Liver (tissue), 8 donors: ENCODE measurements at regions not wholly inside any gene's neighbourhood (a gene's known extent, or its start where the extent isn't known, plus 50 kb on each side); places are given as distances from the start of the nearest gene placed in this dataset.

Experiments used
- DNase-seq: peaks from one replicate; pipeline ENCODE4 v3.0.0-alpha.2; 2017; ENCODE audit warnings: low spot score
- H3K27ac ChIP-seq, 2 donors: one replicate each; pipeline ENCODE4 v1.7.0; 2013; ENCODE audit warnings: inconsistent platforms in 2 of 2, low read length in 2 of 2, control low read depth in 1 of 2, low read depth in 1 of 2, mild to moderate bottlenecking in 1 of 2
- H3K27me3 ChIP-seq, 4 donors: one replicate each; pipeline versions ENCODE4 v1.6.1 to v1.7.0; 2013; ENCODE audit warnings: low read length in 3 of 4, inconsistent platforms in 1 of 4, mild to moderate bottlenecking in 1 of 4, moderate library complexity in 1 of 4; ENCODE audit not compliant: control insufficient read depth in 4 of 4, insufficient read depth in 4 of 4
- H3K36me3 ChIP-seq, 4 donors: one replicate each; pipeline versions ENCODE4 v1.6.1 to v1.7.0; 2013; ENCODE audit warnings: low read length in 3 of 4, mild to moderate bottlenecking in 3 of 4, low read depth in 1 of 4, moderate library complexity in 1 of 4; ENCODE audit not compliant: control insufficient read depth in 4 of 4, insufficient read depth in 3 of 4
- H3K4me1 ChIP-seq, 4 donors: one replicate each; pipeline versions ENCODE4 v1.6.1 to v1.7.0; 2013; ENCODE audit warnings: low read length in 3 of 4, mild to moderate bottlenecking in 3 of 4, moderate library complexity in 1 of 4; ENCODE audit not compliant: control insufficient read depth in 4 of 4, insufficient read depth in 4 of 4
- H3K4me3 ChIP-seq, 3 donors: one replicate each; pipeline versions ENCODE4 v1.6.1 to v1.7.0; 2013; ENCODE audit warnings: low read length in 3 of 3, control low read depth in 1 of 3, low read depth in 1 of 3, mild to moderate bottlenecking in 1 of 3
- H3K9ac ChIP-seq, 2 donors: one replicate each; pipeline ENCODE4 v1.7.0; 2013; ENCODE audit warnings: low read length in 2 of 2, mild to moderate bottlenecking in 2 of 2, moderate library complexity in 2 of 2, control low read depth in 1 of 2, low read depth in 1 of 2
- H3K9me3 ChIP-seq, 4 donors: one replicate each; pipeline versions ENCODE4 v1.6.1 to v1.7.0; 2013; ENCODE audit warnings: low read length in 3 of 4; ENCODE audit not compliant: control insufficient read depth in 4 of 4
- ATF3 ChIP-seq: IDR thresholded peaks from 2 replicates; pipeline ENCODE4 v1.6.1; 2016; ENCODE audit warnings: antibody characterized with exemption
- EGR1 ChIP-seq, 2 donors: IDR thresholded peaks; 2 replicates each; pipeline ENCODE4 v1.6.1; 2016 to 2018; ENCODE audit warnings: antibody characterized with exemption in 2 of 2, low read depth in 2 of 2
- FOXA1 ChIP-seq: IDR thresholded peaks from 2 replicates; pipeline ENCODE4 v1.6.1; 2016; ENCODE audit warnings: antibody characterized with exemption
- FOXA2 ChIP-seq: IDR thresholded peaks from 2 replicates; pipeline ENCODE4 v1.6.1; 2016; ENCODE audit warnings: antibody characterized with exemption
- GABPA ChIP-seq, 2 donors: IDR thresholded peaks in 1 of 2; conservative IDR thresholded peaks in 1 of 2; 2 replicates each; pipeline ENCODE4 v1.6.1; 2016; ENCODE audit warnings: antibody characterized with exemption in 2 of 2, mild to moderate bottlenecking in 1 of 2, moderate library complexity in 1 of 2
- HNF4A ChIP-seq, 2 donors: conservative IDR thresholded peaks; 2 replicates each; pipeline ENCODE4 v1.6.1; 2016; ENCODE audit warnings: antibody characterized with exemption in 2 of 2, mild to moderate bottlenecking in 2 of 2
- JUND ChIP-seq, 2 donors: IDR thresholded peaks; 2 replicates each; pipeline ENCODE4 v1.6.1; 2016; ENCODE audit warnings: antibody characterized with exemption in 2 of 2
- MAX ChIP-seq: IDR thresholded peaks from 2 replicates; pipeline ENCODE4 v1.6.1; 2016; ENCODE audit warnings: antibody characterized with exemption
- NR2F2 ChIP-seq: IDR thresholded peaks from 2 replicates; pipeline ENCODE4 v1.6.1; 2016; ENCODE audit warnings: antibody characterized with exemption
- RAD21 ChIP-seq, 2 donors: IDR thresholded peaks; 2 replicates each; pipeline ENCODE4 v1.6.1; 2016; ENCODE audit warnings: antibody characterized with exemption in 2 of 2, mild to moderate bottlenecking in 2 of 2
- RXRA ChIP-seq, 2 donors: IDR thresholded peaks; 2 replicates each; pipeline ENCODE4 v1.6.1; 2017 to 2018; ENCODE audit warnings: antibody characterized with exemption in 2 of 2, mild to moderate bottlenecking in 1 of 2
- SP1 ChIP-seq: IDR thresholded peaks from 2 replicates; pipeline ENCODE4 v1.6.1; 2018; ENCODE audit warnings: antibody characterized with exemption, mild to moderate bottlenecking
- TAF1 ChIP-seq: conservative IDR thresholded peaks from 2 replicates; pipeline ENCODE4 v1.6.1; 2016; ENCODE audit warnings: antibody characterized with exemption, mild to moderate bottlenecking
- YY1 ChIP-seq: IDR thresholded peaks from 2 replicates; pipeline ENCODE4 v1.6.1; 2016; ENCODE audit warnings: antibody characterized with exemption, mild to moderate bottlenecking
- WGBS: extraction: QIAGEN DNeasy Blood & Tissue Kit; methylation state at CpG from one replicate; pipeline ENCODE4 v1.1.7; 2013; 5-methylcytosine and 5-hydroxymethylcytosine counted together
- TF ChIP-seq, protein P1 (sequence below): fragments of 150-350 bp; IDR thresholded peaks from 2 replicates; pipeline ENCODE4 v1.5.1; 2017; ENCODE audit warnings: improper control_type of control experiment, low read depth, low read length; ENCODE audit not compliant: missing input control
- TF ChIP-seq, protein P2 (sequence below): IDR thresholded peaks from 2 replicates; pipeline ENCODE4 v1.6.1; 2016; ENCODE audit warnings: antibody characterized with exemption
- donor health status: healthy.
- donor health status: healthy.
- donor health status: healthy.
- donor health status: healthy.
- donor health status: healthy.

DNA sequence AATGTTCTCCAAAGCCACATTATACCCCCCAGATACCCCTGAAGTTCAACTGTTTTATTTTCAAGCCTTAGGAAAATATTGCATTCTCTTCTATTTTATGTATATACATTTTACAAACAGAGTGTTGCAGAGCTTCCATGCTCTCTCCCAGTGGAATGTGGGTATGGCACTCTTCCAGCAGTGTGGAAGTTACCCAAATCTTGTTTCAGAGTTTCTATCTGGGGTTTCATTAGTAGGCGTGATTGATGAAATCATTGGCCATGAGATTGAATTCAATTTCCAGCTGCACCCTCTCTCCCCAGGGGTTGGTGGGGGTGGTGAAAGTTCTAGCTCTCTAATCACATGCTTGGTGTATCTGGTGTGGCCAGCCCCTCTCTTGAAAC is 350.4 kb downstream of the RPS24 start:
- no peak overlapping the region for H3K27ac ChIP-seq
- H3K4me3 ChIP-seq, result no peak overlapping the region
- no peaks in the 10 kb centered on the region for H3K36me3 ChIP-seq
- TF ChIP-seq HNF4A (conservative IDR thresholded peaks at IDR 0.05) (no peak), RAD21 (IDR thresholded peaks at IDR 0.05) (no peak), FOXA2 (no peak), GABPA (IDR thresholded peaks at IDR 0.05 in 1 of 2, conservative IDR thresholded peaks at IDR 0.05 in 1 of 2) (no peak), MAX (no peak), JUND (IDR thresholded peaks at IDR 0.05) (no peak), SP1 (no peak), FOXA1 (no peak), YY1 (no peak), RXRA (IDR thresholded peaks at IDR 0.05) (no peak), TAF1 (no peak)
- TF ChIP-seq, protein P1, sequence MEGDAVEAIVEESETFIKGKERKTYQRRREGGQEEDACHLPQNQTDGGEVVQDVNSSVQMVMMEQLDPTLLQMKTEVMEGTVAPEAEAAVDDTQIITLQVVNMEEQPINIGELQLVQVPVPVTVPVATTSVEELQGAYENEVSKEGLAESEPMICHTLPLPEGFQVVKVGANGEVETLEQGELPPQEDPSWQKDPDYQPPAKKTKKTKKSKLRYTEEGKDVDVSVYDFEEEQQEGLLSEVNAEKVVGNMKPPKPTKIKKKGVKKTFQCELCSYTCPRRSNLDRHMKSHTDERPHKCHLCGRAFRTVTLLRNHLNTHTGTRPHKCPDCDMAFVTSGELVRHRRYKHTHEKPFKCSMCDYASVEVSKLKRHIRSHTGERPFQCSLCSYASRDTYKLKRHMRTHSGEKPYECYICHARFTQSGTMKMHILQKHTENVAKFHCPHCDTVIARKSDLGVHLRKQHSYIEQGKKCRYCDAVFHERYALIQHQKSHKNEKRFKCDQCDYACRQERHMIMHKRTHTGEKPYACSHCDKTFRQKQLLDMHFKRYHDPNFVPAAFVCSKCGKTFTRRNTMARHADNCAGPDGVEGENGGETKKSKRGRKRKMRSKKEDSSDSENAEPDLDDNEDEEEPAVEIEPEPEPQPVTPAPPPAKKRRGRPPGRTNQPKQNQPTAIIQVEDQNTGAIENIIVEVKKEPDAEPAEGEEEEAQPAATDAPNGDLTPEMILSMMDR, result no peak
- TF ChIP-seq, protein P2, sequence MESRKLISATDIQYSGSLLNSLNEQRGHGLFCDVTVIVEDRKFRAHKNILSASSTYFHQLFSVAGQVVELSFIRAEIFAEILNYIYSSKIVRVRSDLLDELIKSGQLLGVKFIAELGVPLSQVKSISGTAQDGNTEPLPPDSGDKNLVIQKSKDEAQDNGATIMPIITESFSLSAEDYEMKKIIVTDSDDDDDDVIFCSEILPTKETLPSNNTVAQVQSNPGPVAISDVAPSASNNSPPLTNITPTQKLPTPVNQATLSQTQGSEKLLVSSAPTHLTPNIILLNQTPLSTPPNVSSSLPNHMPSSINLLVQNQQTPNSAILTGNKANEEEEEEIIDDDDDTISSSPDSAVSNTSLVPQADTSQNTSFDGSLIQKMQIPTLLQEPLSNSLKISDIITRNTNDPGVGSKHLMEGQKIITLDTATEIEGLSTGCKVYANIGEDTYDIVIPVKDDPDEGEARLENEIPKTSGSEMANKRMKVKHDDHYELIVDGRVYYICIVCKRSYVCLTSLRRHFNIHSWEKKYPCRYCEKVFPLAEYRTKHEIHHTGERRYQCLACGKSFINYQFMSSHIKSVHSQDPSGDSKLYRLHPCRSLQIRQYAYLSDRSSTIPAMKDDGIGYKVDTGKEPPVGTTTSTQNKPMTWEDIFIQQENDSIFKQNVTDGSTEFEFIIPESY, result no peak
- DNase-seq, result no peak
- H3K27me3 ChIP-seq, result no peaks in the 10 kb centered on the region
- 96% methylated on average over 1 of the region's 1 CpG for WGBS
- peaks cover 0 to 4% (median 2%) of the 10 kb centered on the region in 4 donors for H3K9me3 ChIP-seq
- no peak overlapping the region for H3K9ac ChIP-seq
- H3K4me1 ChIP-seq, result no peaks in the 10 kb centered on the region

DNA sequence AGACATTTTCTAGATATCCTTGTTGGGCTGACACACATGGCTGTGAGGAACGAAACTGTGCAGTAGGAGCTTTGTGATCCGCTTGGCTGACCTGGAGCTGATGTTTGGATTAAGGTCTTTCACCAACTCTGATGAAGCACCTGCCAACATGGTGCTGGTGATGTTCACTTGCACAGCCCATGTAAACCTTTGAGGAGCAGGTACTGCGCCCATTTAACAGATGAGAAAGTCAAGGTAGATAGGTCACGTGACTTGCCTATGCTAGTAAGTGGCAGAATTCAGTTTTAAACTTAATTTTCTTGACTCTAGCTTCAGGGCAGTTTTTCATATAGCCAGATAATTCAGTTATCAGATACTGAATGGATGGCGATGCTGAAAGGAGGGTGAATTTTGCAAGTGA is 351.9 kb downstream of the RPS24 start:
- 94% methylated on average over 5 of the region's 5 CpGs for WGBS
- Histone ChIP-seq H3K27ac (no peak overlapping the region), H3K27me3 (no peaks in the 10 kb centered on the region), H3K9me3 (no peaks in the 10 kb centered on the region), H3K4me3 (no peak overlapping the region), H3K4me1 (no peaks in the 10 kb centered on the region), H3K36me3 (no peaks in the 10 kb centered on the region), H3K9ac (no peak overlapping the region)
- DNase-seq, result no peak
- TF ChIP-seq NR2F2, result no peak

- TF ChIP-seq RXRA (IDR thresholded peaks at IDR 0.05), result no peak
- TF ChIP-seq, protein P1, result no peak
- no peak for TF ChIP-seq EGR1 (IDR thresholded peaks at IDR 0.05; ENCODE audit: low read depth in 2 of 2)
- no peak for TF ChIP-seq RAD21 (IDR thresholded peaks at IDR 0.05)
- TF ChIP-seq YY1, result no peak
- TF ChIP-seq, protein P2, result no peak
- TF ChIP-seq JUND (IDR thresholded peaks at IDR 0.05), result no peak
- no peak for TF ChIP-seq FOXA1
- TF ChIP-seq ATF3, result no peak
- no peaks in the 10 kb centered on the region for H3K9me3 ChIP-seq
Measured at GRCh38 chr10:78386509-78386908, 352.8 kb downstream of the RPS24 start.

More at GRCh38 chr10:78386509-78386908, 352.8 kb downstream of the RPS24 start:
- H3K36me3 ChIP-seq, result no peaks in the 10 kb centered on the region
- H3K9ac ChIP-seq, result no peak overlapping the region
- WGBS, result 87% methylated on average over 5 of the region's 5 CpGs
- H3K4me3 ChIP-seq, result no peak overlapping the region
- no peak overlapping the region for H3K27ac ChIP-seq
- no peak for DNase-seq
- H3K27me3 ChIP-seq, result no peaks in the 10 kb centered on the region
- no peaks in the 10 kb centered on the region for H3K4me1 ChIP-seq
